ENCODE measurements at regions not wholly inside any gene's neighbourhood (a gene's known extent, or its start where the extent isn't known, plus 50 kb on each side); places are given as distances from the start of the nearest gene placed in this dataset.

DNA sequence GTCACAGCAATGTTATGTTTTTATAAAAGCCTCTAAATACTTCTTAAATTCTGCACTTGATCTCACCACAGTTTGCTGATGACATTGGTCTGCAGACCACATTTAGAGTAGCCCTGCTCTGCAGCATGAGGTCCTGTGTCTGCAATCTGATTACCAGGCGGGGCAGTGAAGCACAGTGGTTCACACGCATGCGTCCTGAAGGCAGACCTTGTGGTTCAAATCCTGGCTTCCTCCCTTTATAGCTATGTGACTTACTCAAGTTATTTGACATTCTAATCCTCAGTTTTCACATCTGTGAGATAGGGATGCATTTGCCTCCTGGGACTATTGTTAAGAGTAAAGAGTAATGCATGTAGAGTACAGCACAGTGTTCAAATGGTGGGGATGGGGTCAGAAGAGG is 50.3 kb downstream of the BMAL2 start:
- BruUV-seq (replicated peaks) = no TSS peak
- intact Hi-C loops (cut with micrococcal nuclease) = loop anchor here (5.0 kb wide), 2 partner anchors 346 to 371 kb away; partner anchors contain the start of gene TM7SF3
- no peaks in the 10 kb centered on the region for H4K20me1 ChIP-seq (ENCODE audit: low read length)
- peak overlapping the region; percentile 41 for H3K4me2 ChIP-seq (ENCODE audit: low read length)
- no peaks in the 10 kb centered on the region for H3K9me2 ChIP-seq (replicated peaks; ENCODE audit: low read length)
- no peaks in the 10 kb centered on the region for H3K27me3 ChIP-seq (ENCODE audit: low read length)
- H3K9ac ChIP-seq (ENCODE audit: low read length) = no peak overlapping the region
- no peak overlapping the region for H2AFZ ChIP-seq (ENCODE audit: low read length)
- no peak for TF ChIP-seq EZH2 (IDR thresholded peaks at IDR 0.05; ENCODE audit: low read length, unreplicated experiment)
- TF ChIP-seq, protein P1, sequence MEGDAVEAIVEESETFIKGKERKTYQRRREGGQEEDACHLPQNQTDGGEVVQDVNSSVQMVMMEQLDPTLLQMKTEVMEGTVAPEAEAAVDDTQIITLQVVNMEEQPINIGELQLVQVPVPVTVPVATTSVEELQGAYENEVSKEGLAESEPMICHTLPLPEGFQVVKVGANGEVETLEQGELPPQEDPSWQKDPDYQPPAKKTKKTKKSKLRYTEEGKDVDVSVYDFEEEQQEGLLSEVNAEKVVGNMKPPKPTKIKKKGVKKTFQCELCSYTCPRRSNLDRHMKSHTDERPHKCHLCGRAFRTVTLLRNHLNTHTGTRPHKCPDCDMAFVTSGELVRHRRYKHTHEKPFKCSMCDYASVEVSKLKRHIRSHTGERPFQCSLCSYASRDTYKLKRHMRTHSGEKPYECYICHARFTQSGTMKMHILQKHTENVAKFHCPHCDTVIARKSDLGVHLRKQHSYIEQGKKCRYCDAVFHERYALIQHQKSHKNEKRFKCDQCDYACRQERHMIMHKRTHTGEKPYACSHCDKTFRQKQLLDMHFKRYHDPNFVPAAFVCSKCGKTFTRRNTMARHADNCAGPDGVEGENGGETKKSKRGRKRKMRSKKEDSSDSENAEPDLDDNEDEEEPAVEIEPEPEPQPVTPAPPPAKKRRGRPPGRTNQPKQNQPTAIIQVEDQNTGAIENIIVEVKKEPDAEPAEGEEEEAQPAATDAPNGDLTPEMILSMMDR (conservative IDR thresholded peaks at IDR 0.05; ENCODE audit: low read depth, low read length) = no peak
- TF ChIP-seq EZH2phosphoT487 (IDR thresholded peaks at IDR 0.05; ENCODE audit: borderline replicate concordance, low read length) = no peak
- peak overlapping the region; percentile 72 for H3K27ac ChIP-seq (ENCODE audit: low read length)
- no peak overlapping the region for H3K4me3 ChIP-seq (ENCODE audit: low read length)
- ATAC-seq = no peak
- ChIA-PET CTCF (interaction anchor here (0.8 kb wide), 1 partner anchor 321 kb away, joined by 3 read pairs; no protein-coding TSS in a partner anchor), POLR2A (ENCODE audit: unreplicated experiment) (interaction anchor here (0.5 kb wide), 1 partner anchor 38 kb away, joined by 4 read pairs; no protein-coding TSS in a partner anchor)
- no peaks in the 10 kb centered on the region for H3K79me2 ChIP-seq (ENCODE audit: low read length)
- peaks cover 58% of the 10 kb centered on the region for H3K36me3 ChIP-seq (ENCODE audit: low read depth, low read length)
- H3K4me1 ChIP-seq (ENCODE audit: insufficient read depth, low read length) = peaks cover 24% of the 10 kb centered on the region
- no peaks in the 10 kb centered on the region for H3F3A ChIP-seq (ENCODE audit: low read length, unreplicated experiment)
- no peaks in the 10 kb centered on the region for H3K9me3 ChIP-seq (ENCODE audit: low read length)
- DNase-seq = no peak

DNA sequence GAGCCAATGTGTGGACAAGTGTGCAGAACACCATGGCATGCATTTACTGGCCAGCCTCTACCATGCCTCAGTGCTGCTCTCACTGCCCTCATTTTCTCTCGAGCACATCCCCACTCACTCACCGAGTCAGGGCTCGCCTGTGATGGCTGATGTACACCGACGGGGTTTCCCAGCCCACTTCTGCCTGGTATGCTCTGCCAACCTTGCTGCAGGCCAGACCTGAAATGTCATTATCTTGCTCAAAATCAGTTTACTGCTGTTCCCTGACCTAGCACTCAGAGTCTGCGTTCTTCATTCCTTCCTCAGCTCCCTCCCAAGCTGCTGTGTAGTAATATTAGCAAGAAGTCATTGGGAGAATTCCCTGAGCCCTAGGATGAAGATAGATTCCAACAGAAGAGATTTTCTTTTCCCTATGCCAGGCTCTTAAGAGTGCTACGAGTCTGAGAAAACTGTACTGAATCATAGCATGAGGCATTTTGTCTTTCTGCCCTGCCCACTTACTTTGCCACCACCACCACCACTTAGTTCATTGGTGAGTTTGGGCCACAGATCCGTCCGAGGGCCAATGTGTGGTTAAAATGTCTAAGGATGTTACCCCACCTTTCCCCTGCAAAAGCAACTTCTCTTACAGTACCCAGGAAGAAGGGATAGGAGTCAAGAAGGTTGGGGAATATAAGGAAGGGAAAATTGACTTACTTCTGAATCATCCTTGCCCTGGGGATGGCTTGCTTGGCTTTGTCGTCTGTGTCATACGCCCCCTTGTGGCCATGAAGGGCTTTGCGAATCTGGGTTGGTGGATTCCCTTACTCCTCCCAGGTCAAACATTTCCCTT is 51.0 kb downstream of the BMAL2 start:
- TF ChIP-seq EZH2phosphoT487 (IDR thresholded peaks at IDR 0.05; ENCODE audit: borderline replicate concordance, low read length) = no peak
- TF ChIP-seq, protein P1 (conservative IDR thresholded peaks at IDR 0.05; ENCODE audit: low read depth, low read length) = peak; percentile 98
- POLR2A ChIA-PET (ENCODE audit: unreplicated experiment) = interaction anchor here (0.5 to 0.6 kb wide), 2 partner anchors 38 to 51 kb away, joined by 3 to 4 read pairs; partner anchors contain the start of gene BMAL2
- Histone ChIP-seq H4K20me1 (ENCODE audit: low read length) (no peaks in the 10 kb centered on the region), H3K4me3 (ENCODE audit: low read length) (no peak overlapping the region), H3K4me2 (ENCODE audit: low read length) (peak overlapping the region; percentile 41), H3K79me2 (ENCODE audit: low read length) (no peaks in the 10 kb centered on the region), H3K9ac (ENCODE audit: low read length) (peak overlapping the region; percentile 18; the same call in 1 of the 2 replicates), H3K36me3 (ENCODE audit: low read depth, low read length) (peaks cover 64% of the 10 kb centered on the region), H2AFZ (ENCODE audit: low read length) (peak overlapping the region; percentile 5; the same call in 1 of the 2 replicates), H3K9me2 (replicated peaks; ENCODE audit: low read length) (no peaks in the 10 kb centered on the region), H3K4me1 (ENCODE audit: insufficient read depth, low read length) (peaks cover 24% of the 10 kb centered on the region), H3K27me3 (ENCODE audit: low read length) (no peaks in the 10 kb centered on the region), H3K9me3 (ENCODE audit: low read length) (no peaks in the 10 kb centered on the region), H3F3A (ENCODE audit: low read length, unreplicated experiment) (no peaks in the 10 kb centered on the region), H3K27ac (ENCODE audit: low read length) (peak overlapping the region; percentile 72)
- DNase-seq = peak; percentile 98
- TSS peak; percentile 97 for BruUV-seq (replicated peaks)
- CTCF ChIA-PET = interaction anchor here (0.8 kb wide), 1 partner anchor 321 kb away, joined by 3 read pairs; no protein-coding TSS in a partner anchor
- intact Hi-C loops (cut with micrococcal nuclease) = loop anchor here (1.0 to 5.0 kb wide), 7 partner anchors 40 to 371 kb away; partner anchors contain the start of gene TM7SF3
- ATAC-seq = peak; percentile 86

All from PC-3 (cell line).